Natural killer cell (primary cell): ENCODE measurements at regions not wholly inside any gene's neighbourhood (a gene's known extent, or its start where the extent isn't known, plus 50 kb on each side); places are given as distances from the start of the nearest gene placed in this dataset.

Experiments
- ATAC-seq, 3 donors: fragments of 150-1000 bp in 2 of 3; fragments of 200-7000 bp in 1 of 3; cut with Tn5 transposase; 1 replicate in 1 of 3; 2 replicates in 2 of 3; pipeline ENCODE4 v1.10.0; 2021; ENCODE audit warnings: mild to moderate bottlenecking in 2 of 3, moderate library complexity in 2 of 3
- DNase-seq, 2 donors: peaks; one replicate each; pipeline versions ENCODE4 v3.0.0 to v3.0.0-alpha.2; 2013 to 2021; ENCODE audit warnings: mixed read lengths in 1 of 2
- H3K27ac ChIP-seq: one replicate; pipeline ENCODE4 v1.5.1; 2013; ENCODE audit warnings: mild to moderate bottlenecking, low read length
- H3K27me3 ChIP-seq: one replicate; pipeline ENCODE4 v1.6.1; 2013; ENCODE audit warnings: low read length; ENCODE audit not compliant: control insufficient read depth, insufficient read depth
- H3K36me3 ChIP-seq: one replicate; pipeline ENCODE4 v1.6.1; 2013; ENCODE audit warnings: low read length; ENCODE audit not compliant: control insufficient read depth, insufficient read depth
- H3K4me1 ChIP-seq: one replicate; pipeline ENCODE4 v1.6.1; 2013; ENCODE audit warnings: low read length; ENCODE audit not compliant: control insufficient read depth, insufficient read depth
- H3K4me3 ChIP-seq: one replicate; pipeline ENCODE4 v1.5.1; 2013; ENCODE audit warnings: low read length
- H3K9me3 ChIP-seq: one replicate; pipeline ENCODE4 v1.6.1; 2013; ENCODE audit warnings: low read length; ENCODE audit not compliant: control insufficient read depth, insufficient read depth
- H3K27ac Mint-ChIP-seq, 2 donors: one replicate each; pipeline ENCODE4 v1.8.0; 2022; ENCODE audit warnings: mild to moderate bottlenecking in 2 of 2, mixed read lengths in 2 of 2, moderate library complexity in 1 of 2
- H3K27me3 Mint-ChIP-seq, 2 donors: one replicate each; pipeline ENCODE4 v1.8.0; 2022; ENCODE audit warnings: low read depth in 2 of 2, mixed read lengths in 2 of 2
- H3K36me3 Mint-ChIP-seq: one replicate; pipeline ENCODE4 v1.8.0; 2022; ENCODE audit warnings: mixed read lengths
- H3K4me1 Mint-ChIP-seq, 2 donors: one replicate each; pipeline ENCODE4 v1.8.0; 2022; ENCODE audit warnings: mixed read lengths in 2 of 2
- H3K4me3 Mint-ChIP-seq: one replicate; pipeline ENCODE4 v1.8.0; 2022; ENCODE audit warnings: mild to moderate bottlenecking, moderate library complexity, mixed read lengths
- H3K9me3 Mint-ChIP-seq, 2 donors: one replicate each; pipeline ENCODE4 v1.8.0; 2022; ENCODE audit warnings: mixed read lengths in 2 of 2
- CTCF ChIP-seq: fragments of 200-600 bp; IDR thresholded peaks from one replicate; pipeline ENCODE4 v1.8.0; 2022; ENCODE audit warnings: antibody characterized with exemption
- WGBS: methylation state at CpG from one replicate; pipeline ENCODE4 v1.1.7; 2013; ENCODE audit warnings: missing lambda C conversion rate; ENCODE audit not compliant: insufficient coverage; 5-methylcytosine and 5-hydroxymethylcytosine counted together
- intact Hi-C: fragments of 100-400 bp; cut with micrococcal nuclease; formaldehyde crosslinking; loops from one replicate; pipeline ENCODE4 v1.14.2; 2022

DNA sequence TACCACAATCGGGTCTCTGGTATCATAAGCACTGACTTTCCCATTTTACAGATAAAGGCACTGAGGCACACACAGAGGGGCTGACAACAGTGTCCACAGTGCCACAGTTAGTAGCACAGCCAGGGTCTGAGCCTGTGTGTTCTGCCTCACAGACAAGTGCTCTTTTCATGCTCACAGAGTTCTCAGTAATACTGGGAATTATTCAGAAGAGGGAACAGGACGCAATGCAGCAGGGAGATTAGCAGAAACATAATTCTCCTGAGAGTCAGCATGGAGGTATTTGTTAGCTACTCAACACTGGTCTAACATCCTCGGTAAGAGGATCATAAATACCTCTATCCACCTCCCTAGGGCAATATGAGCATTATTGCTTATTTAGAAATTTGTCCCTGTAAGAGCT lies 219.3 kb upstream of the EEA1 start:
- H3K27ac Mint-ChIP-seq, result no peak overlapping the region
- Histone ChIP-seq H3K27ac (no peak overlapping the region), H3K9me3 (no peaks in the 10 kb centered on the region), H3K4me3 (no peak overlapping the region), H3K36me3 (no peaks in the 10 kb centered on the region), H3K4me1 (no peaks in the 10 kb centered on the region), H3K27me3 (no peaks in the 10 kb centered on the region)
- no peak overlapping the region for H3K4me3 Mint-ChIP-seq
- ATAC-seq, result no peak
- DNase-seq, result no peak
- intact Hi-C loops, result no loop called here
- H3K4me1 Mint-ChIP-seq, result no peaks in the 10 kb centered on the region
- H3K27me3 Mint-ChIP-seq, result peaks cover 0 to 3% of the 10 kb centered on the region in 2 donors
- H3K9me3 Mint-ChIP-seq, result no peaks in the 10 kb centered on the region
- WGBS, result 97% methylated on average over 2 of the region's 3 CpGs
- TF ChIP-seq CTCF, result no peak
- no peaks in the 10 kb centered on the region for H3K36me3 Mint-ChIP-seq

- H3K4me1 ChIP-seq, result no peaks in the 10 kb centered on the region
- Mint-ChIP-seq H3K4me1 (no peaks in the 10 kb centered on the region), H3K4me3 (no peak overlapping the region), H3K27me3 (peaks cover 0 to 3% of the 10 kb centered on the region in 2 donors), H3K36me3 (no peaks in the 10 kb centered on the region), H3K27ac (no peak overlapping the region), H3K9me3 (no peaks in the 10 kb centered on the region)
- H3K36me3 ChIP-seq, result no peaks in the 10 kb centered on the region
- H3K27ac ChIP-seq, result no peak overlapping the region
- intact Hi-C loops, result no loop called here
- DNase-seq (no peak), ATAC-seq (no peak)
- no peak overlapping the region for H3K4me3 ChIP-seq
- H3K9me3 ChIP-seq, result no peaks in the 10 kb centered on the region
- no peak for TF ChIP-seq CTCF
- 91% methylated on average over 2 of the region's 2 CpGs for WGBS
- H3K27me3 ChIP-seq, result no peaks in the 10 kb centered on the region
Observed at GRCh38 chr12:93149229-93149628, 220.1 kb upstream of the EEA1 start.

DNA sequence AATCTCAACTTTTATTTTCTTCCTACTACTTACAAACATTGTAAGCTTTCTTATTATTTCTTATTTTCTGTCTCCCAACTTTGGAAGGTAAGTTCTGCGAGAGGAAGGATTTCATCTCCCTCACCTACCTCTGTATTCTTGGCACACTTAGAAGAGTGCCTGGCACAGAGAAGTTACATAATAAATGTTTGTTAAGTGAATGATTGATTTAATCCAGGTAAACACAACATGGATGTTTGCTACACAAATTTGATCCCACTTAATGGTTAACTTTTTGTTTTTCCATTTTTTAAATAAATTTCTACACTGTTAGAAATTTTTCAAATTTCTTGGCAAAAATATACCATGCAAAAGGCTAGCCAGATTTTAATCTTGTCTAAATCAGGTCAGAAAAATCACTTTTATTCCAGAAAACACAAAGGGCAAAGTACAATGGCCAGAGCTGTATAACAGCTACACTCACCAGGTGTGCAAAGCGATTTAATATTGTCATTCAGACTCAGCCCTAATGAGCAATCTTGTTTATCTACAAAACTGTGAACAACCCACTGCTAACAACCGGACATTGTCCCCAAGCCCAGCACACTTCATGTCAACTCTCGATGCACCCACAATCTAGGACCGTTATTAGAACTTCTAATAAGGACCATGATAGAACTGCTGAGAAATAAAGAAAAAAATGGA lies 222.1 kb upstream of the EEA1 start:
- 91% methylated on average over 5 of the region's 5 CpGs for WGBS
- no peak for TF ChIP-seq CTCF
- H3K36me3 Mint-ChIP-seq, result no peaks in the 10 kb centered on the region

GRCh38 chr12:93152617-93153016 lies 223.5 kb upstream of the EEA1 start:
- no peaks in the 10 kb centered on the region for H3K9me3 Mint-ChIP-seq
- no peak for DNase-seq
- WGBS, result 100% methylated on average over 2 of the region's 2 CpGs
- no peak overlapping the region for H3K4me3 ChIP-seq
- H3K4me1 ChIP-seq, result no peaks in the 10 kb centered on the region
- no peaks in the 10 kb centered on the region for H3K27me3 ChIP-seq
- no peaks in the 10 kb centered on the region for H3K36me3 Mint-ChIP-seq
- no peak overlapping the region for H3K27ac Mint-ChIP-seq
- TF ChIP-seq CTCF, result no peak
- intact Hi-C loops, result no loop called here
- H3K4me1 Mint-ChIP-seq, result no peaks in the 10 kb centered on the region
- no peak for ATAC-seq
- peaks cover 5 to 10% of the 10 kb centered on the region in 2 donors for H3K27me3 Mint-ChIP-seq
- no peak overlapping the region for H3K27ac ChIP-seq
- no peaks in the 10 kb centered on the region for H3K36me3 ChIP-seq
- no peak overlapping the region for H3K4me3 Mint-ChIP-seq
- H3K9me3 ChIP-seq, result no peaks in the 10 kb centered on the region

More for the DNA sequence above, 222.1 kb upstream of the EEA1 start:
- DNase-seq, result no peak
- Histone ChIP-seq H3K4me3 (no peak overlapping the region), H3K9me3 (no peaks in the 10 kb centered on the region), H3K36me3 (no peaks in the 10 kb centered on the region), H3K27me3 (no peaks in the 10 kb centered on the region), H3K4me1 (no peaks in the 10 kb centered on the region), H3K27ac (no peak overlapping the region)
- no peaks in the 10 kb centered on the region for H3K9me3 Mint-ChIP-seq
- H3K27ac Mint-ChIP-seq, result no peak overlapping the region
- intact Hi-C loops, result no loop called here
- peaks cover 3 to 10% of the 10 kb centered on the region in 2 donors for H3K27me3 Mint-ChIP-seq
- H3K4me1 Mint-ChIP-seq, result no peaks in the 10 kb centered on the region
- H3K4me3 Mint-ChIP-seq, result no peak overlapping the region
- ATAC-seq, result no peak
